ENCODE measurements at regions not wholly inside any gene's neighbourhood (a gene's known extent, or its start where the extent isn't known, plus 50 kb on each side); places are given as distances from the start of the nearest gene placed in this dataset.

GRCh38 chr20:23230766-23231385 lies 119.7 kb upstream of the NXT1 start:
- no peak for DNase-seq

GRCh38 chr20:23229989-23230388 lies 120.6 kb upstream of the NXT1 start:
- DNase-seq, result no peak

- no peak for DNase-seq
Measured at GRCh38 chr20:23228912-23229311, 121.7 kb upstream of the NXT1 start.

- DNase-seq, result no peak
Measured at GRCh38 chr20:23227976-23228375, 122.6 kb upstream of the NXT1 start.

GRCh38 chr20:23227274-23227673 lies 123.3 kb upstream of the NXT1 start:
- DNase-seq, result no peak

- DNase-seq, result no peak
Measured at GRCh38 chr20:23226612-23227265, 123.9 kb upstream of the NXT1 start.

- DNase-seq, result peak; percentile 45
Measured at GRCh38 chr20:23225407-23226060, 125.1 kb upstream of the NXT1 start.

- DNase-seq, result no peak
Measured at GRCh38 chr20:23224806-23225205, 125.8 kb upstream of the NXT1 start.

GRCh38 chr20:23223908-23224580 lies 126.5 kb upstream of the NXT1 start:
- no peak for DNase-seq

- no peak for DNase-seq
Measured at GRCh38 chr20:23222531-23223200, 127.9 kb upstream of the NXT1 start.

GRCh38 chr20:23217023-23217422 lies 130.9 kb upstream of the CD93 start:
- DNase-seq, result no peak

GRCh38 chr20:23215344-23215995 lies 129.3 kb upstream of the CD93 start:
- no peak for DNase-seq

GRCh38 chr20:23214903-23215302 lies 128.8 kb upstream of the CD93 start:
- no peak for DNase-seq

- no peak for DNase-seq
Measured at GRCh38 chr20:23212464-23212995, 126.4 kb upstream of the CD93 start.

GRCh38 chr20:23212011-23212410 lies 125.9 kb upstream of the CD93 start:
- DNase-seq, result no peak

- no peak for DNase-seq
Measured at GRCh38 chr20:23211164-23211563, 125.0 kb upstream of the CD93 start.

- DNase-seq, result no peak
Measured at GRCh38 chr20:23207826-23208540, 121.9 kb upstream of the CD93 start.

- DNase-seq, result no peak
Measured at GRCh38 chr20:23206995-23207394, 120.9 kb upstream of the CD93 start.

- DNase-seq, result no peak
Measured at GRCh38 chr20:23206061-23206460, 119.9 kb upstream of the CD93 start.

- DNase-seq, result peak; percentile 77
Measured at GRCh38 chr20:23205611-23206041, 119.5 kb upstream of the CD93 start.

- peak; percentile 77 for DNase-seq
Measured at GRCh38 chr20:23205211-23205610, 119.1 kb upstream of the CD93 start.

Data from midbrain (tissue), 1 donor.